ENCODE measurements at regions not wholly inside any gene's neighbourhood (a gene's known extent, or its start where the extent isn't known, plus 50 kb on each side); places are given as distances from the start of the nearest gene placed in this dataset.
A peak's percentile ranks its signal among the peaks of the same experiment; 100 is the strongest.

- TF ChIP-seq EZH2 (IDR thresholded peaks at IDR 0.05; ENCODE audit: low read length, missing control alignments), result no peak
- TF ChIP-seq CTCF (conservative IDR thresholded peaks at IDR 0.05 in 1 of 2, IDR thresholded peaks at IDR 0.05 in 1 of 2; ENCODE audit: low read depth in 1 of 2, low read length in 2 of 2), result no peak
- peak in 1 of 2 donors; percentile 6 for DNase-seq (ENCODE audit: low read depth in 2 of 2)
- Histone ChIP-seq H4K20me1 (ENCODE audit: control insufficient read depth, extremely low read depth, insufficient read depth, low read length) (no peaks in the 10 kb centered on the region), H3K4me2 (ENCODE audit: extremely low read depth, insufficient read depth, low read length) (no peak overlapping the region), H3K9me3 (ENCODE audit: control insufficient read depth, insufficient read depth, low read depth, low read length) (no peaks in the 10 kb centered on the region), H3K9ac (ENCODE audit: insufficient read depth, low read length) (no peak overlapping the region), H3K4me3 (replicated peaks in 1 of 4; ENCODE audit: control extremely low read depth in 1 of 4, insufficient read depth in 1 of 4, low read depth in 3 of 4, low read length in 4 of 4) (no peak overlapping the region), H3K4me1 (ENCODE audit: control insufficient read depth, extremely low read depth, insufficient read depth, low read length) (no peaks in the 10 kb centered on the region), H3K27me3 (ENCODE audit: control insufficient read depth, insufficient read depth, low read length) (peaks cover 11% of the 10 kb centered on the region), H3K27ac (ENCODE audit: insufficient read depth, low read length) (no peak overlapping the region), H2AFZ (ENCODE audit: low read length) (no peak overlapping the region), H3K79me2 (ENCODE audit: control insufficient read depth, insufficient read depth, low read length) (no peaks in the 10 kb centered on the region), H3K36me3 (ENCODE audit: control insufficient read depth, insufficient read depth, low read length) (no peaks in the 10 kb centered on the region)
Observed at GRCh38 chr16:86708431-86708830, 130.1 kb downstream of the FOXL1 start.

GRCh38 chr16:86709103-86709502 lies 130.8 kb downstream of the FOXL1 start:
- no peaks in the 10 kb centered on the region for H3K36me3 ChIP-seq (ENCODE audit: control insufficient read depth, insufficient read depth, low read length)
- H3K27ac ChIP-seq (ENCODE audit: insufficient read depth, low read length), result no peak overlapping the region
- H3K27me3 ChIP-seq (ENCODE audit: control insufficient read depth, insufficient read depth, low read length), result peaks cover 11% of the 10 kb centered on the region
- DNase-seq (ENCODE audit: low read depth in 2 of 2), result no peak
- H3K4me2 ChIP-seq (ENCODE audit: extremely low read depth, insufficient read depth, low read length), result no peak overlapping the region
- TF ChIP-seq CTCF (conservative IDR thresholded peaks at IDR 0.05 in 1 of 2, IDR thresholded peaks at IDR 0.05 in 1 of 2; ENCODE audit: low read depth in 1 of 2, low read length in 2 of 2) (no peak), EZH2 (IDR thresholded peaks at IDR 0.05; ENCODE audit: low read length, missing control alignments) (no peak)
- H4K20me1 ChIP-seq (ENCODE audit: control insufficient read depth, extremely low read depth, insufficient read depth, low read length), result no peaks in the 10 kb centered on the region
- no peak overlapping the region for H3K9ac ChIP-seq (ENCODE audit: insufficient read depth, low read length)
- no peaks in the 10 kb centered on the region for H3K9me3 ChIP-seq (ENCODE audit: control insufficient read depth, insufficient read depth, low read depth, low read length)
- H3K4me3 ChIP-seq (replicated peaks in 1 of 4; ENCODE audit: control extremely low read depth in 1 of 4, insufficient read depth in 1 of 4, low read depth in 3 of 4, low read length in 4 of 4), result no peak overlapping the region
- no peaks in the 10 kb centered on the region for H3K79me2 ChIP-seq (ENCODE audit: control insufficient read depth, insufficient read depth, low read length)
- H2AFZ ChIP-seq (ENCODE audit: low read length), result no peak overlapping the region
- no peaks in the 10 kb centered on the region for H3K4me1 ChIP-seq (ENCODE audit: control insufficient read depth, extremely low read depth, insufficient read depth, low read length)

GRCh38 chr16:86709902-86710601 lies 131.7 kb downstream of the FOXL1 start:
- TF ChIP-seq CTCF (conservative IDR thresholded peaks at IDR 0.05 in 1 of 2, IDR thresholded peaks at IDR 0.05 in 1 of 2; ENCODE audit: low read depth in 1 of 2, low read length in 2 of 2) (no peak), EZH2 (IDR thresholded peaks at IDR 0.05; ENCODE audit: low read length, missing control alignments) (no peak)
- H3K4me2 ChIP-seq (ENCODE audit: extremely low read depth, insufficient read depth, low read length), result no peak overlapping the region
- no peak overlapping the region for H3K9ac ChIP-seq (ENCODE audit: insufficient read depth, low read length)
- H3K36me3 ChIP-seq (ENCODE audit: control insufficient read depth, insufficient read depth, low read length), result no peaks in the 10 kb centered on the region
- H3K9me3 ChIP-seq (ENCODE audit: control insufficient read depth, insufficient read depth, low read depth, low read length), result no peaks in the 10 kb centered on the region
- no peak for DNase-seq (ENCODE audit: low read depth in 2 of 2)
- no peaks in the 10 kb centered on the region for H3K79me2 ChIP-seq (ENCODE audit: control insufficient read depth, insufficient read depth, low read length)
- H4K20me1 ChIP-seq (ENCODE audit: control insufficient read depth, extremely low read depth, insufficient read depth, low read length), result no peaks in the 10 kb centered on the region
- H3K27me3 ChIP-seq (ENCODE audit: control insufficient read depth, insufficient read depth, low read length), result peaks cover 11% of the 10 kb centered on the region
- no peak overlapping the region for H3K4me3 ChIP-seq (replicated peaks in 1 of 4; ENCODE audit: control extremely low read depth in 1 of 4, insufficient read depth in 1 of 4, low read depth in 3 of 4, low read length in 4 of 4)
- no peak overlapping the region for H3K27ac ChIP-seq (ENCODE audit: insufficient read depth, low read length)
- no peak overlapping the region for H2AFZ ChIP-seq (ENCODE audit: low read length)
- no peaks in the 10 kb centered on the region for H3K4me1 ChIP-seq (ENCODE audit: control insufficient read depth, extremely low read depth, insufficient read depth, low read length)
